CD14-positive monocyte (primary cell): ENCODE measurements at regions not wholly inside any gene's neighbourhood (a gene's known extent, or its start where the extent isn't known, plus 50 kb on each side); places are given as distances from the start of the nearest gene placed in this dataset.

Source experiments
- DNase-seq, 3 donors: peaks; one replicate each; pipeline ENCODE4 v3.0.0-alpha.2; 2011 to 2022
- H2AFZ ChIP-seq: 2 replicates; pipeline ENCODE4 v1.6.0; 2012; ENCODE audit warnings: mild to moderate bottlenecking, low read depth, low read length, inconsistent platforms; ENCODE audit not compliant: insufficient read depth, poor library complexity, severe bottlenecking
- H3K27ac ChIP-seq, 2 donors: 1 replicate in 1 of 2; 2 replicates in 1 of 2; pipeline ENCODE4 v1.5.1; 2012 to 2013; ENCODE audit warnings: low read length in 2 of 2, control low read depth in 1 of 2, inconsistent platforms in 1 of 2, low read depth in 1 of 2, mild to moderate bottlenecking in 1 of 2
- H3K27me3 ChIP-seq, 2 donors: one replicate each; pipeline versions ENCODE4 v1.6.0 to v1.6.1; 2011 to 2013; ENCODE audit warnings: low read length in 2 of 2; ENCODE audit not compliant: control insufficient read depth in 2 of 2, insufficient read depth in 2 of 2
- H3K36me3 ChIP-seq, 2 donors: replicated peaks in 1 of 2; 1 replicate in 1 of 2; 2 replicates in 1 of 2; pipeline versions ENCODE4 v1.5.1 to v1.6.1; 2012 to 2013; ENCODE audit warnings: low read length in 2 of 2, control low read depth in 1 of 2, inconsistent platforms in 1 of 2, mild to moderate bottlenecking in 1 of 2; ENCODE audit not compliant: insufficient read depth in 2 of 2, control insufficient read depth in 1 of 2
- H3K4me1 ChIP-seq, 2 donors: 1 replicate in 1 of 2; 2 replicates in 1 of 2; pipeline versions ENCODE4 v1.5.1 to v1.6.1; 2012 to 2013; ENCODE audit warnings: low read length in 2 of 2, control low read depth in 1 of 2, inconsistent platforms in 1 of 2, mild to moderate bottlenecking in 1 of 2, moderate library complexity in 1 of 2; ENCODE audit not compliant: insufficient read depth in 2 of 2, control insufficient read depth in 1 of 2
- H3K4me2 ChIP-seq: replicated peaks from 2 replicates; pipeline ENCODE3; 2012; ENCODE audit warnings: low read length, moderate library complexity, mild to moderate bottlenecking; ENCODE audit not compliant: poor library complexity, severe bottlenecking; ENCODE audit errors: extremely low read depth
- H3K4me3 ChIP-seq, 3 experiments: fragments of 200-600 bp in 1 of 3; sonication (generic) in 1 of 3; replicated peaks in 1 of 3; 1 replicate in 2 of 3; 2 replicates in 1 of 3; pipeline ENCODE4 v1.5.1; 2011 to 2013; ENCODE audit warnings: low read length in 3 of 3, mild to moderate bottlenecking in 3 of 3, control low read depth in 2 of 3, low read depth in 2 of 3, inconsistent platforms in 1 of 3, moderate library complexity in 1 of 3
- H3K79me2 ChIP-seq: 2 replicates; pipeline ENCODE4 v1.6.0; 2012; ENCODE audit warnings: mild to moderate bottlenecking, control low read depth, inconsistent platforms, low read length, moderate library complexity; ENCODE audit not compliant: insufficient read depth
- H3K9ac ChIP-seq: 2 replicates; pipeline ENCODE4 v1.6.0; 2017; ENCODE audit warnings: low read length, mild to moderate bottlenecking; ENCODE audit not compliant: insufficient read depth, poor library complexity, severe bottlenecking
- H3K9me3 ChIP-seq, 2 donors: replicated peaks in 1 of 2; 1 replicate in 1 of 2; 2 replicates in 1 of 2; pipeline versions ENCODE4 v1.5.1 to v1.6.1; 2012 to 2013; ENCODE audit warnings: low read length in 2 of 2, control low read depth in 1 of 2; ENCODE audit not compliant: control insufficient read depth in 1 of 2, insufficient read depth in 1 of 2
- H4K20me1 ChIP-seq: 2 replicates; pipeline ENCODE4 v1.6.0; 2012; ENCODE audit warnings: mild to moderate bottlenecking, low read length, control low read depth, moderate library complexity; ENCODE audit not compliant: insufficient read depth
- H3K27ac Mint-ChIP-seq, 7 donors: one replicate each; pipeline ENCODE4 v1.8.0; 2020; ENCODE audit warnings: mild to moderate bottlenecking in 7 of 7, mixed read lengths in 7 of 7, moderate library complexity in 6 of 7, inconsistent platforms in 2 of 7
- H3K27me3 Mint-ChIP-seq, 3 donors: one replicate each; pipeline ENCODE4 v1.8.0; 2021 to 2022; ENCODE audit warnings: low read depth in 3 of 3, mild to moderate bottlenecking in 3 of 3, mixed read lengths in 3 of 3, moderate library complexity in 3 of 3, inconsistent platforms in 1 of 3
- H3K36me3 Mint-ChIP-seq, 2 donors: one replicate each; pipeline ENCODE4 v1.8.0; 2020; ENCODE audit warnings: mixed read lengths in 2 of 2, inconsistent platforms in 1 of 2, mild to moderate bottlenecking in 1 of 2
- H3K4me1 Mint-ChIP-seq: one replicate; pipeline ENCODE4 v1.8.0; 2020; ENCODE audit warnings: mild to moderate bottlenecking, mixed read lengths
- H3K4me3 Mint-ChIP-seq, 2 donors: one replicate each; pipeline ENCODE4 v1.8.0; 2020; ENCODE audit warnings: mild to moderate bottlenecking in 2 of 2, mixed read lengths in 2 of 2, moderate library complexity in 1 of 2
- H3K9me3 Mint-ChIP-seq, 7 donors: one replicate each; pipeline ENCODE4 v1.8.0; 2020 to 2022; ENCODE audit warnings: mixed read lengths in 7 of 7, mild to moderate bottlenecking in 6 of 7, moderate library complexity in 6 of 7, inconsistent platforms in 2 of 7
- CTCF ChIP-seq: fragments of 200-600 bp; IDR thresholded peaks from one replicate; pipeline ENCODE4 v1.8.0; 2022; ENCODE audit warnings: antibody characterized with exemption, mild to moderate bottlenecking
- WGBS: methylation state at CpG from one replicate; pipeline ENCODE4 v1.1.5; 2013; ENCODE audit warnings: missing lambda C conversion rate; ENCODE audit not compliant: insufficient coverage; 5-methylcytosine and 5-hydroxymethylcytosine counted together
- intact Hi-C, 2 donors: fragments of 100-400 bp; cut with micrococcal nuclease; formaldehyde crosslinking; loops; one replicate each; pipeline versions ENCODE4 v1.15.0 to v1.15.1; 2023

DNA sequence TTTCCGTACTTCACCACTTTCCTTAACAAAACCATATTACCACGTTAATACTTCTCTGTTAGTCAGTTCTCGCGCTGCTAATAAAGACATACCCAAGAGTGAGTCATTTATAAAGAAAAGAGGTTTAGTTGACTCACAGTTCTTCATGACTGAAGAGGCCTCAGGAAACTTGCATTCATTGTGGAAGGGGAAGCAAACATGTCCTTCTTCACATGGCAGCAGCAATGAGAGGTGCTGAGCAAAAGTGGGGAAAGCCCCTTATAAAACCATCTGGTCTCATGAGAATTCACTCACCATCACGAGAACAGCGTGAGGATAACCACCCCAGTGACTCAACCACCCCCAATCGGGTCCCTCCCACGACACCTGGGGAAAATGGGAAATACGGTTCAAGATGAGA is 289.8 kb upstream of the CLNK start:
- intact Hi-C loops = no loop called here
- no peaks in the 10 kb centered on the region for H3K36me3 ChIP-seq
- Mint-ChIP-seq H3K4me1 (no peaks in the 10 kb centered on the region), H3K9me3 (peaks cover 0 to 10% (median 5%) of the 10 kb centered on the region in 7 donors), H3K4me3 (no peak overlapping the region), H3K36me3 (no peaks in the 10 kb centered on the region), H3K27me3 (peaks cover 0 to 1% (median 1%) of the 10 kb centered on the region in 3 donors), H3K27ac (no peak overlapping the region)
- TF ChIP-seq CTCF = no peak
- no peaks in the 10 kb centered on the region for H3K27me3 ChIP-seq
- DNase-seq = peak in 1 of 3 donors; percentile 54
- no peak overlapping the region for H3K4me3 ChIP-seq
- no peaks in the 10 kb centered on the region for H4K20me1 ChIP-seq
- no peaks in the 10 kb centered on the region for H3K4me1 ChIP-seq
- H3K27ac ChIP-seq = no peak overlapping the region
- H3K9me3 ChIP-seq = no peaks in the 10 kb centered on the region
- H3K4me2 ChIP-seq = no peak overlapping the region
- no CpG with 5 or more reads among the region's 9 CpGs for WGBS
- H3K9ac ChIP-seq = no peak overlapping the region
- H2AFZ ChIP-seq = no peak overlapping the region
- no peaks in the 10 kb centered on the region for H3K79me2 ChIP-seq

DNA sequence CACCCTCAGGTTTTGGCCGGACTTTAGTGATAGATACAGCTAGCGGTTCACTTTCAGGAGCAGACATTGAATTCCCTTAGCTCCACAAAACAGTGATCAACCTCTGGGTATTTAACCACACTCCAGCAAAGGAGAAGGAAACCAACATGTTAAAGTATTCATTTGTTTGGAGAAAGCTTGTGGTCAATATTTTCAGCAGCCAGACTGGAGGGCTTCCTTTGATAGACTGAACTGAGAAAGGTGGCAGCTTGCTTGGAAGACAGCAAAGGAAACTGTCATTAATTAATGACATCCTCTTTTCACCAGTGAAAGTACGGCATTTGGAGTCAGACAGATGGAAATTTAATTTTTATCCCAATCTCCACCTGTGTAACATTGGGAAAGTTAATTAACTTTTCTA is 289.1 kb upstream of the CLNK start:
- Histone ChIP-seq H3K27ac (no peak overlapping the region), H3K79me2 (no peaks in the 10 kb centered on the region), H2AFZ (no peak overlapping the region), H3K4me1 (no peaks in the 10 kb centered on the region), H3K4me2 (no peak overlapping the region), H3K9ac (no peak overlapping the region), H3K4me3 (no peak overlapping the region), H3K9me3 (no peaks in the 10 kb centered on the region), H3K27me3 (no peaks in the 10 kb centered on the region), H4K20me1 (no peaks in the 10 kb centered on the region), H3K36me3 (no peaks in the 10 kb centered on the region)
- Mint-ChIP-seq H3K4me1 (no peaks in the 10 kb centered on the region), H3K27me3 (peaks cover 0 to 1% (median 1%) of the 10 kb centered on the region in 3 donors), H3K36me3 (no peaks in the 10 kb centered on the region), H3K27ac (no peak overlapping the region), H3K9me3 (peaks cover 0 to 10% (median 5%) of the 10 kb centered on the region in 7 donors), H3K4me3 (no peak overlapping the region)
- no peak for TF ChIP-seq CTCF
- intact Hi-C loops = no loop called here
- DNase-seq = no peak
- no CpG with 5 or more reads among the region's 3 CpGs for WGBS
